ENCODE measurements at regions not wholly inside any gene's neighbourhood (a gene's known extent, or its start where the extent isn't known, plus 50 kb on each side); places are given as distances from the start of the nearest gene placed in this dataset.

DNA sequence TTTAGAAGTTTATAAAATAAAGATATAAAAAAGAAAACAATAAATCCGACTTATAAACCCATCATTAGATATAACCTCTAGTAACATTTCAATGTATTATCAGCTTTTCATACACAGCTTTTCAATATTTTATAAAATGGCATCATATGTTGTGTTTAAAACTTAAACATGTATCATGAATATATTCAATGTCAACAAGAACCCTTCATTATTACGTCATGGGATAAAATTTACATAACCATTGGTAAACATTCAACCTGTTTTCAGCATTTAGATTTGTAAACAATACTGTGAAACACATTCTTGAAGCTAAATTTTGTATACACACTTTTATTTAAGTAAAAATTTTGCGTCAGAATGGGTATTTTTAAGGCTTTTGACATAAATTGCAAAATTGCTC lies 153.4 kb upstream of the SOX14 start:
- H3K9me3 ChIP-seq, result no peaks in the 10 kb centered on the region
- WGBS, 2 donors (ENCODE audit: low coverage in 1 of 2), result 69 to 71% methylated on average over 3 of the region's 3 CpGs
- ATAC-seq, result no peak
- H3K4me1 ChIP-seq, result no peaks in the 10 kb centered on the region
- no peak overlapping the region for H3K27ac ChIP-seq
- no peaks in the 10 kb centered on the region for H3K36me3 ChIP-seq
- peaks cover 3% of the 10 kb centered on the region for H3K27me3 ChIP-seq
- TF ChIP-seq POLR2A (IDR thresholded peaks at IDR 0.05) (no peak), EP300 (IDR thresholded peaks at IDR 0.05) (no peak), POLR2AphosphoS5 (IDR thresholded peaks at IDR 0.05) (no peak)
- TF ChIP-seq, protein P1, sequence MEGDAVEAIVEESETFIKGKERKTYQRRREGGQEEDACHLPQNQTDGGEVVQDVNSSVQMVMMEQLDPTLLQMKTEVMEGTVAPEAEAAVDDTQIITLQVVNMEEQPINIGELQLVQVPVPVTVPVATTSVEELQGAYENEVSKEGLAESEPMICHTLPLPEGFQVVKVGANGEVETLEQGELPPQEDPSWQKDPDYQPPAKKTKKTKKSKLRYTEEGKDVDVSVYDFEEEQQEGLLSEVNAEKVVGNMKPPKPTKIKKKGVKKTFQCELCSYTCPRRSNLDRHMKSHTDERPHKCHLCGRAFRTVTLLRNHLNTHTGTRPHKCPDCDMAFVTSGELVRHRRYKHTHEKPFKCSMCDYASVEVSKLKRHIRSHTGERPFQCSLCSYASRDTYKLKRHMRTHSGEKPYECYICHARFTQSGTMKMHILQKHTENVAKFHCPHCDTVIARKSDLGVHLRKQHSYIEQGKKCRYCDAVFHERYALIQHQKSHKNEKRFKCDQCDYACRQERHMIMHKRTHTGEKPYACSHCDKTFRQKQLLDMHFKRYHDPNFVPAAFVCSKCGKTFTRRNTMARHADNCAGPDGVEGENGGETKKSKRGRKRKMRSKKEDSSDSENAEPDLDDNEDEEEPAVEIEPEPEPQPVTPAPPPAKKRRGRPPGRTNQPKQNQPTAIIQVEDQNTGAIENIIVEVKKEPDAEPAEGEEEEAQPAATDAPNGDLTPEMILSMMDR (IDR thresholded peaks at IDR 0.05), result no peak
- H3K4me3 ChIP-seq, result no peak overlapping the region

DNA sequence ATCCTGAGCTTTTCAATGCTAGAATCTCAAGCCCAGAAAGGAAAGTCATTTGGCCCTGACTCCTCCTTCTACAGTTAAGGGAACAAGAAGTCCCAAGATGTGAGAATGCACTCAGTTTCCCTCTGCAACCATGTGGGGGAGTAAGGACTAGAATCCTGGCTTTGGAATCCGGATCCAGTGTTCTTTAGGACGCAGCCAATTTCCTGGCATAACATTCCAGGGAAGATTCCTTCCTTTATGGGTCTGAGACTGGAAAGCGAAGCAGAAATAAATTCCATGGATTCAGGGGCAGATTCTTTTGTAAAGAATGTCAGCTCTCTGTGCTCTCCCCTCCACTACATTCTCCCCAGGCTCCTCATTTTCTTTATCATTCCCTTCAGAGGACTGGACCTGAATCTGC lies 151.8 kb upstream of the SOX14 start:
- H3K4me3 ChIP-seq, result no peak overlapping the region
- H3K27ac ChIP-seq, result no peak overlapping the region
- H3K4me1 ChIP-seq, result no peaks in the 10 kb centered on the region
- H3K9me3 ChIP-seq, result no peaks in the 10 kb centered on the region
- WGBS, 2 donors (ENCODE audit: low coverage in 1 of 2), result 29 to 36% methylated on average over 2 of the region's 3 CpGs
- H3K36me3 ChIP-seq, result no peaks in the 10 kb centered on the region
- no peak for ATAC-seq
- peaks cover 3% of the 10 kb centered on the region for H3K27me3 ChIP-seq
- TF ChIP-seq EP300 (IDR thresholded peaks at IDR 0.05) (no peak), POLR2A (IDR thresholded peaks at IDR 0.05) (no peak), POLR2AphosphoS5 (IDR thresholded peaks at IDR 0.05) (no peak)

DNA sequence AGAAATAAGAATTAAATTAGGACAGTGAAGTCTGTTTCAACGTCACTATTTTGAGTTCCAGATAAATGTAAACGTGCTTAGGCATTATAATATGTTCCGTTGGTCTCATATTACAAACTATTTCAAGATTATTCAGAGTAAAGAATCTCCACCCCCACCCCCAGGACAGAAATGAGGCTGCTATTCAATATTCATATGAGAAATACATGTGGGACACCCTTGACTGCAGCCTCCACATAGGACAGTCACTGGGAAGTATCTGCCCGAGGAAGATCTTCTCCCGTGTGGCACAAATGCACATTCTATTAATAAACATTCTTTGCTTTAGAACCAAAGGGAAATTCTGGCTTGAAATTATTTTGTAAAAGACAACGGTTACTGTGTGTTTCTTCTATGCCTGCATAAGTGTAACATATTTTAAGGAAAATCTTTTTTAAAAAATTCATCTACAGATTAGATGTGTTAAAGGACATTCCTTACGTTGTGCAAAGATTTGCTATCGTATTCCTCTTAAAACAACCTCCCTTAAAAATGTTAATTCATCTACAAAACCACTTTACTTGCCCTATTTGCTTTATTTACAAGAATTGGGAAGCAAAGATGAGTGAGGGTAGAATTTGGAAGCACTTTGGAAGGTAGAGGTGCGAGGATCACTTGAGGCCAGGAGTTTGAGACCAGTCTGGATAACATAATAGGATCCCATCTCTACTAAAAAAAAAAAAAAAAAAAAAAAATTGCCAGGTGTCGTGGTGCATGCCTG lies 148.3 kb upstream of the SOX14 start:
- TF ChIP-seq EP300 (IDR thresholded peaks at IDR 0.05), result no peak
- TF ChIP-seq, protein P1 (IDR thresholded peaks at IDR 0.05), result no peak
- TF ChIP-seq POLR2AphosphoS5 (IDR thresholded peaks at IDR 0.05), result no peak
- no peak for TF ChIP-seq POLR2A (IDR thresholded peaks at IDR 0.05)
- H3K9me3 ChIP-seq, result no peaks in the 10 kb centered on the region
- H3K27me3 ChIP-seq, result peaks cover 3% of the 10 kb centered on the region
- H3K36me3 ChIP-seq, result no peaks in the 10 kb centered on the region
- no peaks in the 10 kb centered on the region for H3K4me1 ChIP-seq
- WGBS, 2 donors (ENCODE audit: low coverage in 1 of 2), result 55 to 69% methylated on average over 9 of the region's 10 CpGs
- no peak overlapping the region for H3K4me3 ChIP-seq
- no peak for ATAC-seq
- H3K27ac ChIP-seq, result no peak overlapping the region

DNA sequence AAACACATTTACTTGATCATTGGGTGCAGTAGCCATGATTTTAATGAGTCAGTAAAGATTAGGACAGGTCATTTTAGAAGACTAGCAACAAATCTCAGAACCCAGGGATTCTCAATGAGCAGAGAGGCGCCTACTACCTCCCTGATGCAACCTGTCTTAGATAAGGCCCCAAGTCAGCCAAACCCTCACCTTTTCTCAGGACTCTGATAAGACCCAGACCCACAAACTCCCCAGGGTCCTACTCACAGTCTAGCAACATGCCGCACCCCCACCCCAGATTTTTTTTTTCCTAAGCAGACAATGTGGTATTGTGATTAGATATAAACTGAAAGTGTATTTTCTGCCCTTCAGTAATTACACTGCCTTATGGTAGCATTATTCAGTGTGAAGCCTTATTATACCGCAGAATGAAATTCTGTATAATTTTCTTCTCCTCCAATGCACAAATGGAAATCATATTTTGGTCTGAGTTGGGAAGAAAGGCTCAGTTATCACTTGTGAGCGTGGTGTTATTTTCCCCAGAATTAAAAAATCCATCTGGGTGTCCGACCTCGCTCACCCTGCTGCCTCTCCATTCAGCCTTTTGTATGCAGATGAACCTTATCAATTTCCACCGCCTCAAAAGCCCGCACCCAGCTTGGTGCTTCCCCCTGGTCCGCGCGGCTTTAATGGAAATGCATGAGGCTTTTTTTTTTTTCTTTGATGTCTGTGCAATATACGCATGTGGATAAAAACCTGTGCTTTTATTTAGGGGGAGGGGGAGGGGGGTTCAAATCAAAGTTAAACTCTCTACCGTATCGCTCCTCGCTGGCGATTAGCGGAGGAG lies 122.0 kb upstream of the SOX14 start:
- Histone ChIP-seq H3K4me3 (no peak overlapping the region), H3K4me1 (no peaks in the 10 kb centered on the region), H3K27me3 (peaks cover 32% of the 10 kb centered on the region), H3K27ac (no peak overlapping the region), H3K36me3 (no peaks in the 10 kb centered on the region), H3K9me3 (no peaks in the 10 kb centered on the region)
- WGBS, 2 donors (ENCODE audit: low coverage in 1 of 2), result 31 to 41% methylated on average over 10 to 15 of the region's 17 CpGs
- TF ChIP-seq POLR2A (IDR thresholded peaks at IDR 0.05), result no peak
- TF ChIP-seq POLR2AphosphoS5 (IDR thresholded peaks at IDR 0.05), result no peak
- TF ChIP-seq, protein P1 (IDR thresholded peaks at IDR 0.05), result no peak
- no peak for TF ChIP-seq EP300 (IDR thresholded peaks at IDR 0.05)
- no peak for ATAC-seq

DNA sequence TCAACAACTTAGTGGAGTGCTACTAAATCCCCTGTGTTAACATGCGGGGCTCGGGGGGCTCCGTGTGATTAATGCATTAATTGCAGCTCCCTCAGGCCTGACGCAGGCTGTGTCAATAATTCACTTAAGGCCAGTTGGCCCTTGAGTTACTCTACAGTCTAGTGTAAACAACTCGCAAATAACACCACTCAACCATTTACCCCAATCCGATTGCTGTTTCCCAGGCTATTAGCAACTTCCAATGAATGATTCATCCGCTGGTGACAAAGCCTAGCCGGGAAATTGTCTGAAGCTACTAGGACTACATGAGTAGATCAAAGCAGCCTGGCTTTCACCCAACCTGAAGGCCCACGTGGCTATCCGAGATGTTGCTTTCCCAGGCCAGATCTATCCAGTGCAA lies 121.3 kb upstream of the SOX14 start:
- 10 to 26% methylated on average over 6 to 10 of the region's 10 CpGs for WGBS, 2 donors (ENCODE audit: low coverage in 1 of 2)
- Histone ChIP-seq H3K4me1 (no peaks in the 10 kb centered on the region), H3K36me3 (no peaks in the 10 kb centered on the region), H3K27me3 (peaks cover 35% of the 10 kb centered on the region), H3K9me3 (no peaks in the 10 kb centered on the region), H3K27ac (no peak overlapping the region), H3K4me3 (no peak overlapping the region)
- ATAC-seq, result no peak
- TF ChIP-seq, protein P1 (IDR thresholded peaks at IDR 0.05), result no peak
- TF ChIP-seq EP300 (IDR thresholded peaks at IDR 0.05), result no peak
- TF ChIP-seq POLR2A (IDR thresholded peaks at IDR 0.05), result no peak
- TF ChIP-seq POLR2AphosphoS5 (IDR thresholded peaks at IDR 0.05), result no peak

Data from gastroesophageal sphincter (tissue), 4 donors.